Skeletal muscle satellite cell (primary cell): ENCODE measurements at regions not wholly inside any gene's neighbourhood (a gene's known extent, or its start where the extent isn't known, plus 50 kb on each side); places are given as distances from the start of the nearest gene placed in this dataset.

Experiments
- H3K27me3 ChIP-seq: 2 replicates; pipeline ENCODE4 v1.7.0; 2013; ENCODE audit warnings: low read length; ENCODE audit not compliant: control insufficient read depth, insufficient read depth
- H3K36me3 ChIP-seq: 2 replicates; pipeline ENCODE4 v1.7.0; 2013; ENCODE audit warnings: mild to moderate bottlenecking, control low read depth, low read length; ENCODE audit not compliant: insufficient read depth
- H3K4me1 ChIP-seq: 2 replicates; pipeline ENCODE4 v1.7.0; 2013; ENCODE audit warnings: low read length; ENCODE audit not compliant: control insufficient read depth, insufficient read depth
- H3K4me2 ChIP-seq: 2 replicates; pipeline ENCODE4 v1.7.0; 2013; ENCODE audit warnings: mild to moderate bottlenecking, low read length
- H3K4me3 ChIP-seq: 2 replicates; pipeline ENCODE4 v1.7.0; 2013; ENCODE audit warnings: low read length
- H3K9ac ChIP-seq: 2 replicates; pipeline ENCODE4 v1.7.0; 2013; ENCODE audit warnings: mild to moderate bottlenecking, low read depth, low read length, moderate library complexity
- H3K9me3 ChIP-seq: replicated peaks from 2 replicates; pipeline ENCODE4 v1.7.0; 2013; ENCODE audit warnings: mild to moderate bottlenecking, control low read depth, low read length

GRCh38 chr10:83636826-83637225 is 502.5 kb upstream of the GHITM start:
- H3K36me3 ChIP-seq = no peaks in the 10 kb centered on the region
- H3K9me3 ChIP-seq = peaks cover 3% of the 10 kb centered on the region
- no peaks in the 10 kb centered on the region for H3K4me1 ChIP-seq
- no peak overlapping the region for H3K4me2 ChIP-seq
- no peak overlapping the region for H3K9ac ChIP-seq
- no peak overlapping the region for H3K4me3 ChIP-seq
- no peaks in the 10 kb centered on the region for H3K27me3 ChIP-seq

DNA sequence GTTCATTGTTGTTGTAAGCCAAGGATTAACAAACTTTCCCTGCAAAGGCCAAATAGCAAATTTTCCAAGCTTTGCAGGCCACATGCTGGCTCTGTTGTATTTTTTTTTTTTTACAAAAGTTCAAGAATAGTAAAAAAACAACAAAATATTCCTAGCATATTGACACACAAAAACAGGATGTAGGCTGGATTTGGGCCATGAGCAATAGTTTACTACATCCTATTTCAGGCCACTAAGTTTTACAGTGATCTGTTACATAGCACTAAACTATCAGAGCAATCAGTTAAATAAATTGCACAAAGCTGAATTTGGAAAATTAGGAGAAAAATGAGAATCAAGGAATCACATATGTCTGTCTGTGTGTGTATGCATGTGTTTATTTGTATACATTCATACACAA is 491.8 kb upstream of the GHITM start:
- Histone ChIP-seq H3K4me2 (no peak overlapping the region), H3K9me3 (no peaks in the 10 kb centered on the region), H3K27me3 (no peaks in the 10 kb centered on the region), H3K4me3 (no peak overlapping the region), H3K9ac (no peak overlapping the region), H3K4me1 (no peaks in the 10 kb centered on the region), H3K36me3 (no peaks in the 10 kb centered on the region)

GRCh38 chr10:83648201-83648600 is 491.1 kb upstream of the GHITM start:
- Histone ChIP-seq H3K9ac (no peak overlapping the region), H3K27me3 (no peaks in the 10 kb centered on the region), H3K4me1 (no peaks in the 10 kb centered on the region), H3K9me3 (no peaks in the 10 kb centered on the region), H3K4me3 (no peak overlapping the region), H3K4me2 (no peak overlapping the region), H3K36me3 (no peaks in the 10 kb centered on the region)

- no peak overlapping the region for H3K4me2 ChIP-seq
- no peak overlapping the region for H3K4me3 ChIP-seq
- H3K27me3 ChIP-seq = no peaks in the 10 kb centered on the region
- H3K9ac ChIP-seq = no peak overlapping the region
- H3K4me1 ChIP-seq = no peaks in the 10 kb centered on the region
- no peaks in the 10 kb centered on the region for H3K9me3 ChIP-seq
- no peaks in the 10 kb centered on the region for H3K36me3 ChIP-seq
These were observed 489.8 kb upstream of the GHITM start for GRCh38 chr10:83649471-83649870.

- Histone ChIP-seq H3K4me2 (no peak overlapping the region), H3K27me3 (no peaks in the 10 kb centered on the region), H3K4me3 (no peak overlapping the region), H3K9me3 (peaks cover 6% of the 10 kb centered on the region), H3K4me1 (no peaks in the 10 kb centered on the region), H3K9ac (no peak overlapping the region), H3K36me3 (no peaks in the 10 kb centered on the region)
These were observed 484.6 kb upstream of the GHITM start for GRCh38 chr10:83654689-83655088.

DNA sequence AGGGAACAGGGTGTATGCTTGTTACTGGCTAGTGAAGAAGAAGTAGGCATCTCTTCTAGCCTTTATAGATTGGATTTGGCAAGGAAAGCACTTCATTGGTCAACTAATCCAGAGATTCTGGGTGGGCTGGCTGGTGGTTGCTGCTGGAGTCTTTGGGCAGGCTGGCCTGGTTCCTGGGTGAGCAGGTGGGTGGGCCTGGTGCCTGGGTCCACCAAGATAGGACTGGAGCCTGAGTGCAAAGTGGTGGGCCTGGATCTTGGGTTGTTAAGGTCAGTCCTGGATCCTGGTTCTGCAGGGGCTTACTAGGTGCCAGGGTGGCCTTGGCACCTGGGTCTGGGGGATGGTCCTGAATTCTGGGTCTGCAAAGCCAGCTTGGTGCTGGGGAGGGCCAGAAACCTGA is 482.4 kb upstream of the GHITM start:
- Histone ChIP-seq H3K9ac (no peak overlapping the region), H3K4me3 (no peak overlapping the region), H3K4me2 (no peak overlapping the region), H3K27me3 (no peaks in the 10 kb centered on the region), H3K36me3 (no peaks in the 10 kb centered on the region), H3K9me3 (peaks cover 6% of the 10 kb centered on the region), H3K4me1 (no peaks in the 10 kb centered on the region)

- Histone ChIP-seq H3K9me3 (peaks cover 6% of the 10 kb centered on the region), H3K9ac (no peak overlapping the region)
These were observed 481.8 kb upstream of the GHITM start for GRCh38 chr10:83657487-83657886.

GRCh38 chr10:83663918-83664317 is 475.4 kb upstream of the GHITM start:
- Histone ChIP-seq H3K9me3 (no peaks in the 10 kb centered on the region), H3K4me2 (no peak overlapping the region), H3K4me1 (no peaks in the 10 kb centered on the region), H3K27me3 (no peaks in the 10 kb centered on the region), H3K4me3 (no peak overlapping the region), H3K36me3 (no peaks in the 10 kb centered on the region), H3K9ac (no peak overlapping the region)

More at GRCh38 chr10:83657487-83657886, 481.8 kb upstream of the GHITM start:
- no peaks in the 10 kb centered on the region for H3K4me1 ChIP-seq
- no peak overlapping the region for H3K4me3 ChIP-seq
- no peaks in the 10 kb centered on the region for H3K36me3 ChIP-seq
- no peaks in the 10 kb centered on the region for H3K27me3 ChIP-seq
- H3K4me2 ChIP-seq = no peak overlapping the region

- Histone ChIP-seq H3K36me3 (no peaks in the 10 kb centered on the region), H3K4me1 (no peaks in the 10 kb centered on the region), H3K9me3 (no peaks in the 10 kb centered on the region), H3K9ac (no peak overlapping the region), H3K27me3 (no peaks in the 10 kb centered on the region), H3K4me3 (no peak overlapping the region), H3K4me2 (no peak overlapping the region)
These were observed 472.5 kb upstream of the GHITM start for GRCh38 chr10:83666762-83667161.

- H3K4me3 ChIP-seq = no peak overlapping the region
- H3K4me1 ChIP-seq = no peaks in the 10 kb centered on the region
- H3K4me2 ChIP-seq = no peak overlapping the region
- H3K9me3 ChIP-seq = no peaks in the 10 kb centered on the region
- no peaks in the 10 kb centered on the region for H3K27me3 ChIP-seq
- H3K36me3 ChIP-seq = no peaks in the 10 kb centered on the region
- no peak overlapping the region for H3K9ac ChIP-seq
These were observed 471.7 kb upstream of the GHITM start for GRCh38 chr10:83667594-83667993.

- H3K4me3 ChIP-seq = no peak overlapping the region
- H3K4me1 ChIP-seq = no peaks in the 10 kb centered on the region
- H3K4me2 ChIP-seq = no peak overlapping the region
- H3K27me3 ChIP-seq = no peaks in the 10 kb centered on the region
- H3K36me3 ChIP-seq = no peaks in the 10 kb centered on the region
- H3K9ac ChIP-seq = no peak overlapping the region
- no peaks in the 10 kb centered on the region for H3K9me3 ChIP-seq
These were observed 466.0 kb upstream of the GHITM start for GRCh38 chr10:83673316-83673715.

DNA sequence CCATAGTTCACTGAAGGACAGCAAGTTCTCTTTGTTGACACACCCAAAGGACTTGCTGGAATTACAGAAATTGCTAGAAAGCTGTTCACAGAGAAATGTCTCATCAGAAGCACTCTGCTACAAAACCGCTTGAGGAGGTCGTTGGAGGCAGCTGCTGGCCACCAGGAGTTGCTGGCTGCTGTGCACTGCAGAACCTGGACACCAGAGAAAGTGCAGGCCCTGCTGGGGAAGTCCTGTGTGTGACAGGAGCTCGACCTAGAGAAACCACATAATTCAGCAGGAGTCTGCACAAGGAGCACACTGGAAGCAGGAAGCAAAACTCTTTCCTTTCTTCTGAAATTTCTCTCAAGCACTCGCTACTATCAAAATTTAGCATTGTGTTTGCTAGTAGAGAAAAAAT is 461.5 kb upstream of the GHITM start:
- no peaks in the 10 kb centered on the region for H3K27me3 ChIP-seq
- no peaks in the 10 kb centered on the region for H3K4me1 ChIP-seq
- H3K4me3 ChIP-seq = no peak overlapping the region
- H3K4me2 ChIP-seq = no peak overlapping the region
- H3K9ac ChIP-seq = no peak overlapping the region
- H3K36me3 ChIP-seq = no peaks in the 10 kb centered on the region
- H3K9me3 ChIP-seq = no peaks in the 10 kb centered on the region
